ENCODE measurements at regions not wholly inside any gene's neighbourhood (a gene's known extent, or its start where the extent isn't known, plus 50 kb on each side); places are given as distances from the start of the nearest gene placed in this dataset.
A peak's percentile ranks its signal among the peaks of the same experiment; 100 is the strongest.

DNA sequence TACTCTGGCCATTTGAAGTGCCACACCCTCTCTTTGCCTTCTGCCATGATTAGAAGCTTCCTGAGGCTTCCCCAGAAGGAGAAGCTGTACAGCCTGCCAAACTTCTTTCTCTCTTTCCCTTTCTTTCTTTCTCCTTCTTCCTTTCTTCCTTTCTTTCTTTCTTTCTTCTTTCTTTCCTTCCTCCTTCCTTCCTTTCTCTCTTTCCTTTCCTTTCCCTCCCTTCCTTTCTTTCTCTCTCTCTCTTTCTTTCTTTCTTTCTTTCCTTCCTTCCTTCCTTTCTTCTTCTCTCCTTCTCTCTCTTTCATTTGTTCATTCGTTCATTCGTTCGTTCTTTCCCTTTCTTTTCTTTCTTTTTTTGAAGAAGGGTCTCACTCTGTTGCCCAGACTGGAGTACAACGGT is 931.0 kb downstream of the TTLL7 start:
- no peaks in the 10 kb centered on the region for H3K9me3 ChIP-seq (replicated peaks in 1 of 3)
- no peak overlapping the region for H3K4me3 ChIP-seq
- intact Hi-C loops (cut with DNase I): no loop called here
- no peaks in the 10 kb centered on the region for H3K27me3 ChIP-seq
- no peak for DNase-seq
- H3K27ac ChIP-seq: no peak overlapping the region
- H3K36me3 ChIP-seq (replicated peaks in 1 of 2): no peaks in the 10 kb centered on the region
- TF ChIP-seq, protein P1, sequence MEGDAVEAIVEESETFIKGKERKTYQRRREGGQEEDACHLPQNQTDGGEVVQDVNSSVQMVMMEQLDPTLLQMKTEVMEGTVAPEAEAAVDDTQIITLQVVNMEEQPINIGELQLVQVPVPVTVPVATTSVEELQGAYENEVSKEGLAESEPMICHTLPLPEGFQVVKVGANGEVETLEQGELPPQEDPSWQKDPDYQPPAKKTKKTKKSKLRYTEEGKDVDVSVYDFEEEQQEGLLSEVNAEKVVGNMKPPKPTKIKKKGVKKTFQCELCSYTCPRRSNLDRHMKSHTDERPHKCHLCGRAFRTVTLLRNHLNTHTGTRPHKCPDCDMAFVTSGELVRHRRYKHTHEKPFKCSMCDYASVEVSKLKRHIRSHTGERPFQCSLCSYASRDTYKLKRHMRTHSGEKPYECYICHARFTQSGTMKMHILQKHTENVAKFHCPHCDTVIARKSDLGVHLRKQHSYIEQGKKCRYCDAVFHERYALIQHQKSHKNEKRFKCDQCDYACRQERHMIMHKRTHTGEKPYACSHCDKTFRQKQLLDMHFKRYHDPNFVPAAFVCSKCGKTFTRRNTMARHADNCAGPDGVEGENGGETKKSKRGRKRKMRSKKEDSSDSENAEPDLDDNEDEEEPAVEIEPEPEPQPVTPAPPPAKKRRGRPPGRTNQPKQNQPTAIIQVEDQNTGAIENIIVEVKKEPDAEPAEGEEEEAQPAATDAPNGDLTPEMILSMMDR (IDR thresholded peaks at IDR 0.05): no peak
- TF ChIP-seq POLR2A (IDR thresholded peaks at IDR 0.05): no peak
- peaks cover 0 to 5% of the 10 kb centered on the region in 2 donors for H3K4me1 ChIP-seq (replicated peaks in 1 of 2)
- 81 to 92% (median 86%) methylated on average over 4 of the region's 4 CpGs for WGBS, 4 donors

DNA sequence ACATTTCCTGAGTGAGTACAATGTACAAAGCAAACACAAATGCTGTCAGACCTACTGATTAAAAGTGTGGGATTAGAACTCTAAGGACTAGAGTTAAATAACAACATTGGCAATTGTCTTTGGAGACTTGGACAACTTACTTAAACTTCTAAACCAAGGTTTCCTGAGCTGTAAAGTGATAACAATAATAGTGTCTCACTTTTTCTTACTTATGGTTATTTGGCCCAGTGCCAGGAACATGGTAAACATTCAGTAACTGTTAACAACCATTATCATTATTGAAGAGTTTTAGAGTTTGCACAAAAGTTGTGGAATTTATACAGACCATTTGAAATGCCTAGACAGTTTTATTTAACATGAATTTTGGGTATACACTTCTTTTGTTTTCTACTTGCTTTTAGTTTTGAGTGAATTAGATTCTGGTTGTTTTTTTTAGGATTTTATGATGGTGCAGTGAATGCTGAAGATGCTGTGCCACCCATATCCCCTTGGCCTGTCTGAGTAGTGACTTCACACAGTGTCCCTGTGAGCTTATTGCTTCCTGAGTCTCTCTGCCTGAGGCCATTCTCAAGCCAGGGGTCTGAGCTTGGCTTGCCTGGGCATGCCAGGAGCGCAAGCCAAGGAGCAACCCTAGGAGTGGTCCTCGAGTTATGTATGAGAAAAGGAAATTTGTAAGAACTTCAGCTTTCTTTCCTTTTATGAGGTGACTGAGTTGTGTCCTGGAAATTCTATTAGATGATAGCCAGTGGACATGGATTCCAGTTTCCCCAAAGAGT is 932.8 kb downstream of the TTLL7 start:
- intact Hi-C loops (cut with DNase I): no loop called here
- no peak overlapping the region for H3K4me3 ChIP-seq
- H3K4me1 ChIP-seq (replicated peaks in 1 of 2): peaks cover 0 to 5% of the 10 kb centered on the region in 2 donors
- no peak for DNase-seq
- no peaks in the 10 kb centered on the region for H3K27me3 ChIP-seq
- H3K9me3 ChIP-seq (replicated peaks in 1 of 3): no peaks in the 10 kb centered on the region
- H3K36me3 ChIP-seq (replicated peaks in 1 of 2): no peaks in the 10 kb centered on the region
- 86 to 94% (median 87%) methylated on average over 2 of the region's 2 CpGs for WGBS, 4 donors
- no peak overlapping the region for H3K27ac ChIP-seq
- TF ChIP-seq, protein P1 (IDR thresholded peaks at IDR 0.05): no peak
- no peak for TF ChIP-seq POLR2A (IDR thresholded peaks at IDR 0.05)

DNA sequence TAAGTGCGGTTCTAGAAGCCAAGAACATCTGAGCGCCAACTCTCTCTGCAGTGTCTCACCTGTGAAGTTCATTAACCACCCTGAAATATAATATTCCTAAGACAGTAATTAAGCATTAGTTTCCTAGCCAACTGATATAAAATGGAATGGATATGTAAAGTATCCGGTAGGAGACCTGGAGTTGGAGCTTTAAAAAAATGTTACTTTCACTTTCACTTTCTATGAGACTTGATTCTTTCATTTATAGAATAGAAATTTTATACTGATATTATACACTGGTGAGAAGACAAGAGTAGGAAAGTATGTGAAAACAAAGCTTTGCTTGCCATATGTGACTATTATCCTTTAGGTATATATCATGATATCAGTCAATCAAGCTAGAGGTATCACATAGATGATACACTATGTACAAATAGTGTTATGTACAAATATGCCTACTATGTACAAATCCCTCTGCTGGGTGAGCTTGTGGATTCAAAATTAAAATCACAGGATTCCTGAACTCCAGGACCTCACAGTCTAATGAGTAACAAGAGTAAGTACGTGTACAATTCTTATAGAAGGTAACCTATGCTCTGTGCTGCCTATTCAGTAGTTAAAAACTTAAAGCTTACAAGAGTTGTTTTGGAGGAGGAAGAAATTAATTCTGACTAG is 934.2 kb downstream of the TTLL7 start:
- intact Hi-C loops (cut with DNase I): no loop called here
- TF ChIP-seq POLR2A (IDR thresholded peaks at IDR 0.05): no peak
- TF ChIP-seq, protein P1 (IDR thresholded peaks at IDR 0.05): no peak
- Histone ChIP-seq H3K36me3 (replicated peaks in 1 of 2) (no peaks in the 10 kb centered on the region), H3K9me3 (replicated peaks in 1 of 3) (no peaks in the 10 kb centered on the region), H3K4me3 (peak overlapping the region in 1 of 4 donors; percentile 7), H3K27ac (no peak overlapping the region), H3K4me1 (replicated peaks in 1 of 2) (peaks cover 0 to 5% of the 10 kb centered on the region in 2 donors), H3K27me3 (no peaks in the 10 kb centered on the region)
- no peak for DNase-seq
- 86 to 95% (median 92%) methylated on average over 4 of the region's 4 CpGs for WGBS, 4 donors

DNA sequence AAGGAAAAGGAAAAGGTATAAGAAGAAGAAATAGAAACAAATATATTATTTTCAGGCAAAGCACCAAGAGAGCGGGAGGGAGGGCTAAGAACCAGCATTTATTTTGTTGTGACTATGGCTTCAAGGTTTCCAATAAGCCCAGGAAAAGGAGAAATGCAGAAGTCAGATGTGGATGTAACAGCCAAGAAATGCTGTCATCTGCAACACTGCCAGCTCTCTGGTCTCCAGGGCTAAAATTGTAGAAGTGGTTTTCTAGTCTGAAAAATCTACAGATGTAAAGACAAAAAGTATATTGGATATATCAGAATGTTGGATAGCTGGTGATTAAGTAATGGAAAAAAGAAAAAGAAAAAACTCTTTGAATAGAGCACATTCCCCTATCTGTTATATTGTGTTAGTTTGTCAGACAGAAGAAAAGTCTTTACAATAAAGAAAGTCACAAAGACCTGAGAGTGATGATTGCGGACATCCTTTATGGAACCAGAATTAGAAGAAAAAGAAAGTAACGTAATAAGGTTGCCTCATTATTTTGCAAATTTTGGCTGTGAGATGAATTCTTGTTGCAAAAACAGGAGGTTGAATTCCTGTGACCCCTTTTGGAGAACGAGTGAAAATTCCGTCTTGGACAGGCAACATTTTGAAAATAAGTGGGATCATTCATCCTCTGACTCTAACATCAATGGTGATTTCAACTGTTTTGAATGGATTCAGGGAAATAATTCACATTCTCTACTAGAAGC is 938.1 kb downstream of the TTLL7 start:
- Histone ChIP-seq H3K36me3 (replicated peaks in 1 of 2) (no peaks in the 10 kb centered on the region), H3K27ac (no peak overlapping the region), H3K9me3 (replicated peaks in 1 of 3) (no peaks in the 10 kb centered on the region), H3K4me3 (no peak overlapping the region), H3K4me1 (replicated peaks in 1 of 2) (peaks cover 0 to 5% of the 10 kb centered on the region in 2 donors), H3K27me3 (no peaks in the 10 kb centered on the region)
- no peak for TF ChIP-seq POLR2A (IDR thresholded peaks at IDR 0.05)
- TF ChIP-seq, protein P1 (IDR thresholded peaks at IDR 0.05): no peak
- DNase-seq: no peak
- 63 to 81% (median 79%) methylated on average over 5 of the region's 5 CpGs for WGBS, 4 donors
- intact Hi-C loops (cut with DNase I): no loop called here

Measured in adrenal gland (tissue), 9 donors.